ENCODE measurements at regions not wholly inside any gene's neighbourhood (a gene's known extent, or its start where the extent isn't known, plus 50 kb on each side); places are given as distances from the start of the nearest gene placed in this dataset.

DNA sequence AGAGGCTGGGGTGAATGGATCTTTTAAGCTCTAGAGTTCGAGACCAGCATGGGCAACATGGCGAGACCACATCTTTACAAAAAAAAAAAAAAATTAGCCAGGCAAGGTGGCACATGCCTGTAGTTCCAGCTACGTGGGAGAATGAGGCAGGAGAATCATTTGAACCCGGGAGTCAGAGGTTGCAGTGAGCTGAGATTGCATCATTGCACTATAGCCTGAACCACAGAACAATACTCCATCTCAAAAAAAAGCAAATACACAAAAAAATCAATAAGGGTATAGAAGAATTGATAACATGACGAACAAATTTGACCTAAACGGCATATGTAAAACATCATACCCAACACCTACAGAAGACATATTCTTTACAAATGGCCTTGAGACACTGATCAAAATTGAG, 668.4 kb downstream of the MECOM start:
- no peaks in the 10 kb centered on the region for H3K27me3 ChIP-seq (ENCODE audit: low read length)
- H3K9me3 ChIP-seq (ENCODE audit: insufficient read depth, low read length): no peaks in the 10 kb centered on the region
- H4K20me1 ChIP-seq (ENCODE audit: low read depth, low read length): no peaks in the 10 kb centered on the region
- H3F3A ChIP-seq (ENCODE audit: insufficient read depth): no peaks in the 10 kb centered on the region
- H3K79me2 ChIP-seq (ENCODE audit: insufficient read depth, low read length): no peaks in the 10 kb centered on the region
- no peak overlapping the region for H3K4me3 ChIP-seq (ENCODE audit: insufficient read depth, low read length, poor library complexity, severe bottlenecking)
- H2AFZ ChIP-seq (ENCODE audit: low read depth, low read length, severe bottlenecking): no peak overlapping the region
- no peak overlapping the region for H3K4me2 ChIP-seq (ENCODE audit: low read depth, low read length, poor library complexity, severe bottlenecking)
- TF ChIP-seq, protein P1, sequence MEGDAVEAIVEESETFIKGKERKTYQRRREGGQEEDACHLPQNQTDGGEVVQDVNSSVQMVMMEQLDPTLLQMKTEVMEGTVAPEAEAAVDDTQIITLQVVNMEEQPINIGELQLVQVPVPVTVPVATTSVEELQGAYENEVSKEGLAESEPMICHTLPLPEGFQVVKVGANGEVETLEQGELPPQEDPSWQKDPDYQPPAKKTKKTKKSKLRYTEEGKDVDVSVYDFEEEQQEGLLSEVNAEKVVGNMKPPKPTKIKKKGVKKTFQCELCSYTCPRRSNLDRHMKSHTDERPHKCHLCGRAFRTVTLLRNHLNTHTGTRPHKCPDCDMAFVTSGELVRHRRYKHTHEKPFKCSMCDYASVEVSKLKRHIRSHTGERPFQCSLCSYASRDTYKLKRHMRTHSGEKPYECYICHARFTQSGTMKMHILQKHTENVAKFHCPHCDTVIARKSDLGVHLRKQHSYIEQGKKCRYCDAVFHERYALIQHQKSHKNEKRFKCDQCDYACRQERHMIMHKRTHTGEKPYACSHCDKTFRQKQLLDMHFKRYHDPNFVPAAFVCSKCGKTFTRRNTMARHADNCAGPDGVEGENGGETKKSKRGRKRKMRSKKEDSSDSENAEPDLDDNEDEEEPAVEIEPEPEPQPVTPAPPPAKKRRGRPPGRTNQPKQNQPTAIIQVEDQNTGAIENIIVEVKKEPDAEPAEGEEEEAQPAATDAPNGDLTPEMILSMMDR (IDR thresholded peaks at IDR 0.05; ENCODE audit: insufficient read depth, low read length, poor library complexity, severe bottlenecking): no peak
- TF ChIP-seq EZH2phosphoT487 (conservative IDR thresholded peaks at IDR 0.05; ENCODE audit: low read length): no peak
- no peaks in the 10 kb centered on the region; the same call in 1 of the 2 replicates for H3K36me3 ChIP-seq (ENCODE audit: low read length)
- no peak overlapping the region for H3K27ac ChIP-seq (ENCODE audit: low read depth, low read length)
- H3K9ac ChIP-seq (ENCODE audit: low read length): no peak overlapping the region
- H3K9me2 ChIP-seq (replicated peaks; ENCODE audit: insufficient read depth, low read length): no peaks in the 10 kb centered on the region

DNA sequence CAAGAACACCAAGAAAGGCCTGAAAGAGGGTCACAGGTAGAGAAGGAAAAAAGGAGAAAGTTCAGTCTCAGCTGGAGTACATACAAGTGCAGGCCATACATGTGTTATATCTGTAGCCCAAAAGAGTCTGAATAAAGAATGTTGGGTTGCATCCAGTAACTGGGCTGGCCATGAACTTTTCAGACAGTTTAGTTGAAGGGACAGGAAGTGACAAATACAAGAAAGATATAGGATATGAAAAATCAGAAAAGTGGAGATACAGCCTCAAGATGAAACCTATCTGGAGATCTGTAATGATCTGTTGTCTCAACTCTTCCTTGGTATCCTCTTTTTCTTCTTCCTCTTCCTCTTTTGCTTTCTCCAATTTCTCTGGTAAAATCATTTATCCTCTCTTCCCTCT, 671.7 kb downstream of the MECOM start:
- Histone ChIP-seq H3K9me2 (replicated peaks; ENCODE audit: insufficient read depth, low read length) (0 out of 2 replicates have a peak, but pooled peaks cover 4% of the 10 kb centered on the region), H4K20me1 (ENCODE audit: low read depth, low read length) (no peaks in the 10 kb centered on the region), H3K27ac (ENCODE audit: low read depth, low read length) (no peak overlapping the region), H2AFZ (ENCODE audit: low read depth, low read length, severe bottlenecking) (no peak overlapping the region), H3K9me3 (ENCODE audit: insufficient read depth, low read length) (no peaks in the 10 kb centered on the region), H3K4me2 (ENCODE audit: low read depth, low read length, poor library complexity, severe bottlenecking) (no peak overlapping the region), H3K9ac (ENCODE audit: low read length) (no peak overlapping the region), H3K4me3 (ENCODE audit: insufficient read depth, low read length, poor library complexity, severe bottlenecking) (no peak overlapping the region), H3F3A (ENCODE audit: insufficient read depth) (no peaks in the 10 kb centered on the region), H3K79me2 (ENCODE audit: insufficient read depth, low read length) (no peaks in the 10 kb centered on the region), H3K36me3 (ENCODE audit: low read length) (no peaks in the 10 kb centered on the region; the same call in 1 of the 2 replicates), H3K27me3 (ENCODE audit: low read length) (no peaks in the 10 kb centered on the region)
- TF ChIP-seq, protein P1 (IDR thresholded peaks at IDR 0.05; ENCODE audit: insufficient read depth, low read length, poor library complexity, severe bottlenecking): no peak
- no peak for TF ChIP-seq EZH2phosphoT487 (conservative IDR thresholded peaks at IDR 0.05; ENCODE audit: low read length)

DNA sequence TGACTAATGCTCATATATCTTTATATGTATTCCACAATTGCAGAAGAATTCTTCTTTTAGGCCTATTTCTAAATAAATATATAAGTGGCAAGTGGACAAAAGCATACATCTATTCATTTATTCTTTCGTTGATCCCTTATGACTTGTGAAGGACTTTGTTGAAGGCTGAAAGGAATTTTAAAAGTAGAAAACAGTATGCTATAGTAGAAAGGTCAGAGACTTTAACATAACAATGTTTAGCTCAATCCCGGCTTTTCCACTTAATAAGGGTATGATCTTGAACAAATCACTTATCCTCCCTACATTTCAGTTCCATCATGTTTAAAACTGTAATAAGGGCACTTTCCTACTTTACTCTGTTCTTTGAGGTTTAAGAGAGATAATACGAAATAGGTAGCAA, 672.9 kb downstream of the MECOM start:
- Histone ChIP-seq H3K27ac (ENCODE audit: low read depth, low read length) (no peak overlapping the region), H3K4me2 (ENCODE audit: low read depth, low read length, poor library complexity, severe bottlenecking) (no peak overlapping the region), H3K9ac (ENCODE audit: low read length) (no peak overlapping the region), H3K36me3 (ENCODE audit: low read length) (no peaks in the 10 kb centered on the region; the same call in 1 of the 2 replicates), H3F3A (ENCODE audit: insufficient read depth) (no peaks in the 10 kb centered on the region), H3K4me3 (ENCODE audit: insufficient read depth, low read length, poor library complexity, severe bottlenecking) (no peak overlapping the region), H3K9me2 (replicated peaks; ENCODE audit: insufficient read depth, low read length) (0 out of 2 replicates have a peak, but pooled peaks cover 4% of the 10 kb centered on the region), H3K79me2 (ENCODE audit: insufficient read depth, low read length) (no peaks in the 10 kb centered on the region), H3K27me3 (ENCODE audit: low read length) (no peaks in the 10 kb centered on the region), H3K9me3 (ENCODE audit: insufficient read depth, low read length) (no peaks in the 10 kb centered on the region), H2AFZ (ENCODE audit: low read depth, low read length, severe bottlenecking) (no peak overlapping the region), H4K20me1 (ENCODE audit: low read depth, low read length) (no peaks in the 10 kb centered on the region)
- TF ChIP-seq, protein P1 (IDR thresholded peaks at IDR 0.05; ENCODE audit: insufficient read depth, low read length, poor library complexity, severe bottlenecking): no peak
- TF ChIP-seq EZH2phosphoT487 (conservative IDR thresholded peaks at IDR 0.05; ENCODE audit: low read length): no peak
